Limb (tissue), 2 donors: ENCODE measurements at regions not wholly inside any gene's neighbourhood (a gene's known extent, or its start where the extent isn't known, plus 50 kb on each side); places are given as distances from the start of the nearest gene placed in this dataset.
"Not testable (repeated sequence)": the region's sequence is repeated elsewhere in the genome, so short reads cannot be mapped to it uniquely, and the experiment has no call there.

Experiments
- DNase-seq, 2 donors: peaks; one replicate each; pipeline ENCODE4 v3.0.0-alpha.2; 2016; ENCODE audit errors: extremely low spot score in 2 of 2

DNA sequence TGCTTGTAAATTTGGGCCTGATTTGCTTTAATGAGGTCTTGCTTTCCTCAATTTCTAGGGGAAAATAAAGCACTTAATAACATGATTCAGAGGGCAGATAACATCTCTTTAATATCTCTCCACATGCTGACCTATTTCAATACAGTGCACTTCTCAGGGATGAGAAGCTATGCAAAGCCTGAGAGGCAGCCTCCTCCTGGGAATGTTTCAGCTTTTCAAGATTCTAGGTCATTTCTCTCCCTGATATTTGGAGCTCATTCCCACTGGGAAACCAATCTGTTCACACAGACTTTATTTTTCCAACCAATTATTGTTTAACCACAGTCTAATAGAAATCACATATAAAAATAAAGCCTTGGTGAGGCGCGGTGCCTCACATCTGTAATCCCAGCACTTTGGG, 67.0 kb upstream of the LSAMP start:
- no peak for DNase-seq

DNA sequence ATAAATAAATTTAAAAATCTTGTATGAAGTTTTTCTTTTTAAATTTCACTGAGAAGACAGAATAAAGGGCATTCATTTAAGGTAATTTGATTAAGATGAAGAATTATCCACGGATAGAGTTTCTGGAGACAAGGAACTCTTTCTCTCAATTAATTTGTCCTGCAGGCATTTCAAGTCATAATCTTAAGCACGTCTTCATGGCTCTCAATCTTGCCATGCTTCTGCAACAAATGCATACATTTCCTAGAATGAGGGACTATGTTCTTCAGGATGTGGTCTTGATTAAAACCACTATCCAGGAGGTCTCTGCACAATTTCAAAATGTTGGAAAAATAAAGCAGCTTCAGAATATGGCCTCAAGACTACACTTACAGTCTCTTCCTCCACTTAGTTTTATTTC, 67.6 kb upstream of the LSAMP start:
- DNase-seq, result no peak

DNA sequence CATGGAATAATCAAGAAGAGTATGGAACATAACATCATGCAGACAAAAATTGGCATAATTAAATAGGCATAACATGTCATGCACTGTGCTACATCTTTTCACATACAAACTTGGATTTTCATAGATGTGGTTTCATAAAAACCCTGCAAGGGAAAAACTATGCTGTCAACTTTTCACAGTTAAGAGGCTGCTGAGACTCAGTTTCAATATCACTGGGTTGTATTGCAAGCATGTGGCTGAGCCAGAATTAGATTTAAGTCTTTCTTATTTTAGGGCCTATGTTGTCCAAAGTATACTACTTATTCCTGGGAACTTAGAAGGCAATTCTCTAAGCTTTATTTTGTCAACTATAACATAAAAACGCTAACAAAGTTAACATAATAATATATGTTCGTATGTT, 70.7 kb upstream of the LSAMP start:
- no peak for DNase-seq

DNA sequence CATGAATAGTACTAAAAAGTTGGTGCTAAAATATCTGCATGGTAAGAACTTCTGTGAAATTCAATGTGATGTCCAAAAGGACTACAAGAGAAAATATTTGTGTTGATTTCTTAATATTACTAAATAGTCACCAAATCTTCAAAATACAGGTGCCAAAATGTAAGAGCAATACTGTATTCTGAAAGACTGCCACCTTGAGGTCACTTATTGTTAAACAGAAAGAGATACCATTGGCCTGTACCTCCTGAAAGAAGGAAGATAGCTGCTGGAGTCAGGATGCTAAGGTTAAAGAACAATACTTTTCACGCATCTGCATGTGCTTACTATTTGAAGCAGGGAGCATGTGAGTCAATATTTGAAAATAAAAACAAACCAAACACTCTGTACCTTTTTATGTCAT, 72.0 kb upstream of the LSAMP start:
- DNase-seq, result no peak

DNA sequence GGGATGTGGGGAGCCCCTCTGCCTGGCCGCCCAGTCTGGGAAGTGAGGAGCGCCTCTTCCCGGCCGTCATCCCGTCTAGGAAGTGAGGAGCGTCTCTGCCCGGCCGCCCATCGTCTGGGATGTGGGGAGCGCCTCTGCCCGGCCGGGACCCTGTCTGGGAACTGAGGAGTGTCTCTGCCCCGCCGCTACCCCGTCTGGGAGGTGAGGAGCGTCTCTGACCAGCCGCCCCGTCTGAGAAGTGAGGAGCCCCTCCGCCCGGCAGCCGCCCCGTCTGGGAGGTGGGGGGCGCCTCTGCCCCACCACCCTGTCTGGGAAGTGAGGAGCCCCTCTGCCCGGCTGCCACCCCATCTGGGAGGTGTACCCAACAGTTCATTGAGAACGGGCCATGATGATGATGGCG, 73.8 kb upstream of the LSAMP start:
- not testable (repeated sequence) for DNase-seq

DNA sequence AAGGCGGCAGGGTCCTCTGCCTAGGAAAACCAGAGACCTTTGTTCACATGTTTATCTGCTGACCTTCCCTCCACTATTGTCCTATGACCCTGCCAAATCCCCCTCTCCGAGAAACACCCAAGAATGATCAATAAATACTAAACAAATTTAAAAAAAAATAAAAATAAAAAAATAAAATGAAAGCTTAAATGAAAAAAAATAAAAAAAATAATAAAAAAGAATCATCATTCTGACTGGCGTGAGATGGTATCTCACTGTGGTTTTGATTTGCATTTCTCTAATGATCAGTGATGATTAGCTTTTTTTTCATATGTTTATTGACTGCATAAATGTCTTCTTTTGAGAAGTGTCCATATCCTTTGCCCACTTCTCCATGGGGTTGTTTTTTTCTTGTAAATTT, 74.5 kb upstream of the LSAMP start:
- DNase-seq, result not testable (repeated sequence)

DNA sequence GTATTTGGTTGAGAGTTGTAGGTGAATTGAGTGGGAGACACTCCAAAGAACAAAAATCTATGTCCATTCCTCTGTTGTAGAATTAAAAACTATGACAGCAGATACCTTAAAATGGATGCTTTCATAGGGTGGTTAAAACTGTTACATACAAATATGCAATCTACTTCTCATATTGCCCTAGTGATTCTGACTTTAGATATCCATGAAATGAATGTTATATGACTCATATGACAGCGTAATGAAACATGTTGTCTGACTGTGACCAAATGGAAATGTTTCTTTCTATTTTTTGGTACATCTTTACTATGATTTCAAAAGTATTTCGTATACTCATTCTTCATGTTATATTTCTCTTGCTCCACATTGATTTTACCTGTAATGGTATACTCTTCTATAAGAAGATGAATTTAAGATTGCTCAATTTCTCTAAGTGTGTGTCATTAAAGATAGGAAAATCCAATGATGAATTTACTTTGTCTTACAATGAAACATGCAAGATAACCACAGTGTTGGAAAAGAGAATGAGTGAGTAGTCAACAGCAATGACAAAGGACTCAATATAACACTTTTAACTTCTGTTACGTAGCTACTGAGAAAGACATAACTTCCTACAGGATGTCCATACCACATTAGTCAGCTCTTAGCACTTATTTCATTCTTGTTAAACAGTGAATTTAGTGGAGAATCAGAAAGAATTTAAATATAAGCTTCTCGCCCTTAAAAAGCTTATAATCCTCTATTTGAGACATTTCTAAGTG, 79.3 kb upstream of the LSAMP start:
- DNase-seq, result no peak

DNA sequence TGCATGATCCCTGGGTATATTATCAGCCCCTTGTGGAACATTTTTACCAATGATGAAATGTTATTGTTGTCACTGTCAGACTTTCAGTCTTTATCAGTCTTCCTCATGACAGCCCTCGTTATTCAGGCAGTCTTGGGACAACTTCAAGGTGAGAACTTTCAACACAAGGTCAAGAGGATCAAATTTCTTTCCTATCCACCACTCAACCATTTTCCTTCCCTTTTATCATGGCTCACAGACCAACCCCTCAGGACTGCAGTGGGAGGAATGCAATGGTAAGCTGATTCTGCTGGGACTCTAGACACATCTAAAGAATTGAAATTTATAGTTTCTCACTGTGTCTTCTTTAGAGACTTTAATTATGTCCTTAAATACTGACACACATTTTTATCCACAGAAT, 107.0 kb upstream of the LSAMP start:
- no peak for DNase-seq

DNA sequence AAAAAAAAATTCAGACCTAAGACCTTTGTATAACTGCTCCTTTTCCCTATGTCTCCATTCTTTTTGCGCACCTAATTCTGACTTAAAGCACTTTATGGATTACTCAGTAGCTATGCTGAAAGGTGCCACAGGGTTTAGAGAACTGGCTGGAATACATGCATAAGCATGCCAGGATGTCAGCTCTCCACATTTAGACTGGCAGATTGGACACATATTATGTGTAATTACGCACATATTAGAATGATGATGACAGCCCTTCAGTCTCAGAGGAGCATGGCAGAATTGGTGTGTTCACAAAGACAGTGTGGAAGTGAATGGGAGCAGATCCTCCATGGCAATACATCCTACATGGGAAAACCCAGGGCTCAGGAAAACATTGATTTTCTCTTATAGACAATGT, 108.1 kb upstream of the LSAMP start:
- DNase-seq, result no peak

DNA sequence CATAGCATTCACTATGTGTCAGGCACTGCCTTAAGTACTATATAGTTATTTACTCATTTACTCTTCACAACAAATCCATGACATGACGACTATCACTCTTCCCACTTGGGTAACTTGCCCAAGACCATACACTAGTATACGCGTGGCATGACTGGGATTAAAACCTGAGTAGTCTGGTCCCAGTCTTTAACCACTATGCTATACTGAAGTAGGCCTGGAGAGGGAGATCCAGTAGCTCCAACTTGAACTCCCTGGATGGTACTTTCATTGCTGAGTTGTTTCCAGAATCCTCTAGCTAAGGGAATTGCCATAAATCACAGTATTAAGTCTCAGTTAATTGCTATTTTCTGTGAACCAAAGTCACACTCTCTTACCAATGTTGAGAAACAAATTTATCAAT, 116.2 kb upstream of the LSAMP start:
- DNase-seq, result no peak

DNA sequence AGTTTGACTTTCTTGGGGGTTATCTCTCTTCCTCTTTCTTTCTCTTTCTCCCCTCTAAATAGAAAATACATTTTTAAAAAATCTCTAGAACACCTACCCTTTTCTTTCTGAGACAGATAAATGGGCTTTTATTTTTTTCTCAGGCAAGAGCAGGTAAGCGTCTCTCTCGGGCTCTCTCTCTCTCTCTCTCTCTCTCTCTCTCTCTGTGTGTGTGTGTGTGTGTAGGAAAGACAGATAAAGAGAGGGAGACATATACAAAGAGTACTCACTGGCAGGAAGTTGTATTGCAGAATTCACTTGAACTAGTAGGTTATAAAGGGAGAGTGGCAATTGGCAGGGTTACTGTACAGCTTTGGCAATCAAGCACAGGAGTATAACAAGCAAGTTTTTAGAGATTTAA, 118.1 kb upstream of the LSAMP start:
- no peak for DNase-seq

DNA sequence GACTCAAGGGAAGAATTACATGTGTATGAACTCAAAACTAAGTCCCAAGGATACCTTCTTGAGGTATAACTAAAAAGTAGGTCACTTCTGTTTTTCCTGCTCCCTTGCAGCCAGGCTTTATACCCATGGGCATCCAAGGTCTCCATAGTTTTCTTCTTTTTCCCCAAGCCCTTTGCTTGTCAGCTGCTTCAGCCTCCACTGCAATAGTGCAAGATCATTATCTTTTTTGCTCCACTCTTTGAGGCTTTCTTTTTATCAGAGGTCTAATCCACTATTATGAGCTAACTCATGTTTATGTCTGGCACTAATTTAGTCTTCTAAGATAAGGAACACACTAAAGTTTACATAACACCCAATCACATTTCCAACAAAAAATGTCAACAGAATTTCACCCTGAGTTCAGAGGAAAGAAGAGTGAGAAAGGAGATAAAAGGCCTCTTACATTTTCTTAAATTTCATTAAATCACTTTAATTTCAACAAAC, 121.2 kb upstream of the LSAMP start:
- no peak for DNase-seq

DNA sequence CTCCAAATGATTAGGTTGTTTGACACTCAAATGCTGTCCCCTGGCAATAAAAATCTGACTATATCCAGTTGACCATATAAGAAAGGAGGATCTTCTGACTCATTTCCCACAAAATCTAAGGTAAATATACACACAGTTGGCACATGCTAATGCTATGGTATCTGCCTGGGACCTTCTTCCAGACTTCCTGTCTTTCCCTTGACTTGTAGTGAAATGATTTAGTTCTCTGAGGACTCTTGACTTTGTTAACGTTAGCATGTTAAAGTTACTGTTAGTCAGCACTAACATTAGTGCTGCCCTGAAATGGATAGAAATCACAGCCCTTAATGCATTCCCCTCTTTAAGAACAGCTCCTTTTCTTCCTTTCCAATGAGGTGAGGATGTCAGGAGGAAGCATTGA, 124.3 kb upstream of the LSAMP start:
- DNase-seq, result no peak

DNA sequence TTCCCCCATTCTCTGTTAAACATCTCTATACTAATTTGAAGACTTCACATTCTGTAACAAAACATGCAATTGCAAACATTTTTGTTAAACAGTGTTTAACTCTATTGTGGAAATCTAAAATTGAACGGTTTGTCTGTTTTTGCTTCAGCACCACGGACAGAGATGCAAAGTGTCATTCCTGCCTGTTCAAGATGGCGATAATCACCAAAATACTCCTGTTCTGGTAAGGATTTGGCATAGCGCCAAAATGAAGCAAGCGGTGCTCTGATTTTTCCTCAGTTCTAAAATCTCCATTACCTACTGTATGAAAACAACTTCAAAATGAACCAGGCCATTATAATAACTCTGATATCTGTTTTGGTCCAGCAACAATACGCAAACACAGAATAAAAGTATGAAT, 129.7 kb upstream of the TUSC7 start:
- peak in 1 of 2 donors; percentile 15 for DNase-seq

DNA sequence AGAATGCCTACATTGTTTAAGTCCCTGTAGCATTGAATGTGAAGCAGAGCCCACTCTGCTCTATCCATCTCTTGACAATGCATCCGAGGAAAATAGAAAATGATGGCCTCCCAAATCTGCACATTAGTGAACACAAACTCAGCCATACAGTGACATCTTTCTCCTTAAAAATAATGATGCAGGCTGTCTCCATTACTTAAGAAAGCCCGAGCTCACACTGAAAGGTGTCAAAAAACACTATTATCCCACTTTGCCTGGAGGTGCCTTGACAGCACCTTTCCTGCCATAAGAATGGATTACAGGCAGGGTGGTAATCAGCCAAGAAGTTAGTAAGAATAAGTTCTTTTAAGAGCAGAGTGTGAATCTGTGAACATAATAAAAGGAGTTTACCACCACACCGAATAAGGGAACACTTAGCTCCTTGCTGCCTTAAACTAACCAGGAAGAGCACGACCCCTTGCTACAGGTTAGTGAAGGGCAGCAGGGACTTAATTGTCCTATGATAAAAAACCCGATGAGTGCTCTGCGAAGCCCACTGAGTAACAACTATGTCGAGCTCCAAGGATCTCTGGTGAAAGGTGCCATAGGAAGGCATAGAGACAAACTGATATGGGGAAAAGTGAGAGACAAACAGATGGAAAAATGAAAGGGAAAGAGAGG, 123.2 kb upstream of the TUSC7 start:
- no peak for DNase-seq

DNA sequence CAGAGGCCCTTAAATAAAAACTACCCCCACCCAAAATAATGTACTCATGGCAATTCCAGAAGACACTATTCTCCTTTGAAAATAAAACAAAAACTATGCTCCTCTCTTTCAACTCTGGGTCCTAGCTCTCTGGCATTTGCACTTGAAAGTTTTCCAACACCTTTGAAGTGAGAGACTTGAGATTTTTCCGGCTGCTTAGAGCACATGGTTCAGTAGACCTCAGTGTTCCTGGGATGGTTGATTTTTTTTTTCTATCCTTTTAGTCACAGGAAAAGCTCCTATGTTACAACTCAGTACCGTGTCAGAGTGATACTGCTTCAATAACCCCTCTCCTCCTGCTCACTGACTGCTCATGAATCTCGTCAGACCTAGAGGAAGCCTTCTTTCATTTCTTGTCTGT, 118.3 kb upstream of the TUSC7 start:
- DNase-seq, result no peak

DNA sequence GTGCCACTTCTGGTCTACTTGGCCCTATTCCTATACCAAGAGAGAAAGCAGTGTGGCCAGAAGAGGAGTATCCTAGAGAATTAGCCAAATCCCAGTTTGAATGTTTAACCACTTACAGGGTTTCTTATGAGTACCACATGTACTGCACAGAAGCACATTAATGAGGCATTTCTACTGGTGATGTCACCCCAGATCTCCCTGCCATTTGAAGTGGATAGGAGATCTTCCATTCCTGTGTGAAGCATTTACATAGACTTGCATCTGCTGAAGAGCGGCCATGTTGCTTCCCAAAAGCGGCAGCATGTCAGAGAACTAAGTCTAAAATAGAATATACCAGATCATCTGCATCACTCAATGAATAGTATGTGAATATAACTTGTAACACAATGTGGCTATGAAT, 108.4 kb upstream of the TUSC7 start:
- no peak for DNase-seq

DNA sequence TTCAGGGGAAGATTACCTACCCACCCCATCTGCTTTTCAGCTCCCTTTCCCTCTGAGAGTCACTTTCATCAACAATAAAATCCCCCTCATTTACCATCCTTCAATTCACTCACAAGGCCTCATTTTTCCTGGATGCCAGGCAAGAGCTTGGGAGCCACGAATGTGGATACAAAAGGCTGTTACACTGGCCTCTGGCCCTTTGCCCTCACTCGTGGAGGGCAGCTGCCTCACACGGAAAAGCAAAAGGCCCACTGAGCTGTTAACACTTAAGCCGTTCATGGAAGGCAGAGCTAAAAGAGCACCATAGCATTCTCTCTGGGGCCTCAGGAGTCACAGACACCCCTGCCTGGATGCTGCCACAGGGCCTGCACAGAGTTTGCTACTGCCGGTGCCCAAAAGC, 102.4 kb upstream of the TUSC7 start:
- no peak for DNase-seq

DNA sequence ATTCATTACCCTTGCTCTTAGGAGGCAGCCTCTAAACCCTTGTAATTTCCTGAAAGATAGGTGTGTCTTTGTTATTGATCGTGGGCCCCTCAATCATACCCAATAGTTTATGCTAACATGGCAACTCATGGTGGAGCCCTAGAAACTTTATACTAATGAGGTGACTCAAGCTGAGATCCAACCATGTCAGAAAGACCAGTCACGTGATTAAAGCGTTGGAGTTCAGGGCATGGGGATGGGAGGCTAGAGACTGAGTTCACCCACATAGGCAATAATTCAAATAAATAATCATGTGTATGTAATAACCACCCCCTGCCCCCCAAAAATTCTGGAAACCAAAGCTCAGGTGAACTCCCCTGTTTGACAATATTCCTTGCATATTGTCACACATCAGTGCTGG, 99.5 kb upstream of the TUSC7 start:
- DNase-seq, result no peak

DNA sequence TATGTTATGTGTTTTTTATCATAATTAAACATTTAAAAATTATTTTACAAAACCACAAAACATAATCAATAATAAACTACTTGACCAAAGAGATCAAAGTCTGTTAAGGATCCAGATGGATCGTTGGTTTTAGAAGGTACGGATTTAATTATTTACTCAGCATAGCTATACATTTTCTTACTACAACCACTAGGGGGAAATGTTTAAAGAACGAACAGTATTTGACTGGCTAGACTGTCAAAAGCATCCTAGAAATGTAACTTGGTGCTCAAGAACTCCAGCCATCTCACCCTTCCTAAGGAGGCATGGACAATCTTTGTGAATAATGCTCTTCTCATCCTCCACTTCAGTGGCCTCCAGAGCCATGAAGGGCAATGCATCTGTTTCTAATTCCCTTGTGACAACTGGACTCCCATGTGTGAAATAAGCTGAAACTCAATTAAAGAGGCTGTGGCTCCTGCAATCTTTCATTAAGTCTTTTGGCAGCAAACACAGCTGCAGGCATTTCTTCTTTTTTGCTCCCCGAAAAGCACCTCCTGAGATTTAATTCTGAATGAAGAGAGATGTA, 94.7 kb upstream of the TUSC7 start:
- no peak for DNase-seq

DNA sequence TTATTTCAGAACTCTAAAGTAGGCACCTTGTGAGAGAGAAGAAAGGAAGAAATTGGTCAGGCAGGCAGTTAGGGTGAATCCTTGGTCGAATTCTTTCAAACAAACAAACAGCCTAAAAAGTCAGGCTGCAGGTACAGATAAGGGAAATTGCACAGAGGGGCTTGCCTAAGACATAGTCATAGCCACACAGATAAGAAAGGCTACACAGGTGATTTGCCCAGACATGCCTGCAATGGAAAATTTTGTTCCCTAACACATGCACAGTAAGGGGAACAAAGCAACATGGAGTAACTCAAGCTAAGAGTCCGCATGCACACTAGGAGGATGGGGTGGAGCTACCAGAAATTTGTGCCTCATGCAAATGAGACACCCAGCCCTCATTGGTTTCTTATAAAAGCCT, 91.4 kb upstream of the TUSC7 start:
- DNase-seq, result no peak

DNA sequence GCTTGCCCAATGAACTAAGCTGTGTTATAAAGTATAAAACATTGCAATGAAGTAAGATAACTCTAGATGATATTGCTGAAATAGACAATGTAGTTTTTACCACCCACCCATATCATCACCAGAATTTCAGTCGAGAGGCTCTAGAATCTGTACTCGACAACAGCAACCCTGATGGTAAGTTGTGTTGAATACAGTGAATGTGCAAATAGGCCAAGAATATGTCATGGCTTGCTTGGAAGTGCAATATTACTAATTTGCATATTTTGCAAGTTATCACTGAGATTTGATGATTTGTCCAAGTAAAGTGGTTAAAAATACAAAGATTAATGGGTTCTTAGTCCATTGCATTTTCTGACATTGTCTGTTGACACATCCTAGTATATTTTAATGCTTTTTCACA, 90.6 kb upstream of the TUSC7 start:
- DNase-seq, result no peak

DNA sequence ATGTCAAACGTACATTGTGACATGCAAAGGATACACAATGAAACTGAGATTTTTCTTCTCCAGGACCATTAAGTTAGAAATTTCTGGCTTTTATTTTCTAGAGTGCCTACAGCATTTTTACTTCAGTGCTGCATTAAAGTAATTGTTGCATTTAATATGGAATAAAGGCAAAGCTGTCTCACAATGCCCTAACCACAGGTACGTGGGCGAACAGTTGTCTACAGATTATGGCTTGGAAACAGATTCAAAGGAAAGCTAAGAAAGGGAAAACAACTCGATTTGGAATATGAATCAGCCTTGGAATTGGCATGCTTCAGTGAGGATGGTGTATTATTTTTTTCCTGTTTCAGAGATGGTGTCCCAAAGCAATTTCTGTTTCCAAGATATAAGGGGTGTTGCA, 79.1 kb upstream of the TUSC7 start:
- no peak for DNase-seq
